WTC11 (cell line): ENCODE measurements at regions not wholly inside any gene's neighbourhood (a gene's known extent, or its start where the extent isn't known, plus 50 kb on each side); places are given as distances from the start of the nearest gene placed in this dataset.

Experiments used
- ATAC-seq: fragments of 200-7000 bp; cut with Tn5 transposase; 2 replicates; pipeline ENCODE4 v1.10.0; 2021; ENCODE audit warnings: mild to moderate bottlenecking, moderate library complexity
- CTCF ChIA-PET: fragments of 300-600 bp; sonication (Branson Sonifier 250); formaldehyde crosslinking; loops from one replicate; lab custom pipeline; 2021; ENCODE audit warnings: antibody characterized with exemption; lab: Charles Lee
- POLR2A ChIA-PET: fragments of 350-600 bp; sonication (Branson Sonifier 250); formaldehyde crosslinking; loops from one replicate; lab custom pipeline; 2021; ENCODE audit warnings: antibody characterized with exemption; lab: Charles Lee
- DNase-seq: peaks from one replicate; pipeline ENCODE4 v3.0.0; 2021; ENCODE audit warnings: low spot score
- H3K27ac Mint-ChIP-seq: 2 replicates; pipeline ENCODE4 v1.8.0; 2021; ENCODE audit warnings: mixed read lengths
- H3K27me3 Mint-ChIP-seq: 2 replicates; pipeline ENCODE4 v1.8.0; 2021; ENCODE audit warnings: low read depth, mild to moderate bottlenecking, moderate library complexity, mixed read lengths
- H3K36me3 Mint-ChIP-seq: 2 replicates; pipeline ENCODE4 v1.8.0; 2021; ENCODE audit warnings: mixed read lengths
- H3K4me1 Mint-ChIP-seq: 2 replicates; pipeline ENCODE4 v1.8.0; 2022; ENCODE audit warnings: mixed read lengths
- H3K4me3 Mint-ChIP-seq: 2 replicates; pipeline ENCODE4 v1.8.0; 2021; ENCODE audit warnings: mild to moderate bottlenecking, moderate library complexity, mixed read lengths
- H3K9me3 Mint-ChIP-seq: 2 replicates; pipeline ENCODE4 v1.8.0; 2021; ENCODE audit warnings: mixed read lengths
- ATF6 ChIP-seq: sonication (generic); formaldehyde crosslinking; IDR thresholded peaks from 2 replicates; pipeline ENCODE4 v1.8.1; 2023; ENCODE audit warnings: mild to moderate bottlenecking, missing genetic modification reagents
- CREB1 ChIP-seq: sonication (generic); formaldehyde crosslinking; IDR thresholded peaks from 2 replicates; pipeline ENCODE4 v1.8.0; 2023; ENCODE audit warnings: mild to moderate bottlenecking, missing genetic modification reagents
- E2F5 ChIP-seq: sonication (generic); formaldehyde crosslinking; IDR thresholded peaks from 2 replicates; pipeline ENCODE4 v1.8.1; 2022; ENCODE audit warnings: mild to moderate bottlenecking, moderate library complexity, missing genetic modification reagents
- EMX1 ChIP-seq: fragments of 250-450 bp; sonication (Bioruptor Pico); IDR thresholded peaks from 2 replicates; pipeline ENCODE4 v1.8.0; 2021; ENCODE audit warnings: mild to moderate bottlenecking
- FOXK1 ChIP-seq: sonication (generic); formaldehyde crosslinking; IDR thresholded peaks from 2 replicates; pipeline ENCODE4 v1.8.0; 2022; ENCODE audit warnings: mild to moderate bottlenecking, moderate library complexity, missing genetic modification reagents
- JAZF1 ChIP-seq: fragments of 250-450 bp; sonication (Bioruptor Pico); IDR thresholded peaks from 2 replicates; pipeline ENCODE4 v1.9.0; 2021; ENCODE audit warnings: moderate library complexity, mild to moderate bottlenecking, inconsistent platforms
- KAT7 ChIP-seq: sonication (generic); formaldehyde crosslinking; IDR thresholded peaks from 2 replicates; pipeline ENCODE4 v1.8.1; 2023; ENCODE audit warnings: missing genetic modification reagents, mild to moderate bottlenecking, borderline replicate concordance
- SMAD3 ChIP-seq: sonication (generic); formaldehyde crosslinking; IDR thresholded peaks from 2 replicates; pipeline ENCODE4 v1.8.0; 2022; ENCODE audit warnings: missing genetic modification reagents, mild to moderate bottlenecking, borderline replicate concordance
- STAT6 ChIP-seq: sonication (generic); formaldehyde crosslinking; conservative IDR thresholded peaks from 2 replicates; pipeline ENCODE4 v1.8.1; 2023; ENCODE audit warnings: mild to moderate bottlenecking, low read depth, missing genetic modification reagents, moderate library complexity
- ZNF232 ChIP-seq: sonication (generic); formaldehyde crosslinking; IDR thresholded peaks from 2 replicates; pipeline ENCODE4 v1.8.0; 2022; ENCODE audit warnings: mild to moderate bottlenecking, missing genetic modification reagents
- ZNF532 ChIP-seq: fragments of 250-450 bp; sonication (Bioruptor Pico); IDR thresholded peaks from 2 replicates; pipeline ENCODE4 v1.9.0; 2021; ENCODE audit warnings: mild to moderate bottlenecking, borderline replicate concordance

- POLR2A ChIA-PET = no interaction called here
- H3K36me3 Mint-ChIP-seq = no peaks in the 10 kb centered on the region
- no peak for DNase-seq
These were observed 92.0 kb downstream of the RWDD3 start for GRCh38 chr1:95326023-95326422.

GRCh38 chr1:95332754-95333153 is 98.7 kb downstream of the RWDD3 start:
- ChIA-PET POLR2A (no interaction called here), CTCF (no interaction called here)
- Mint-ChIP-seq H3K27ac (no peak overlapping the region), H3K9me3 (no peaks in the 10 kb centered on the region), H3K27me3 (no peaks in the 10 kb centered on the region; the same call in 1 of the 2 replicates), H3K36me3 (no peaks in the 10 kb centered on the region), H3K4me3 (no peak overlapping the region), H3K4me1 (no peaks in the 10 kb centered on the region)
- ATAC-seq (no peak), DNase-seq (no peak)
- TF ChIP-seq CREB1 (CRISPR knock-in tag) = no peak
- TF ChIP-seq ZNF232 (CRISPR knock-in tag) = no peak

More at GRCh38 chr1:95326023-95326422, 92.0 kb downstream of the RWDD3 start:
- Mint-ChIP-seq H3K9me3 (no peaks in the 10 kb centered on the region), H3K4me1 (0 out of 2 replicates have a peak, but pooled peaks cover 3% of the 10 kb centered on the region), H3K27me3 (no peaks in the 10 kb centered on the region), H3K27ac (no peak overlapping the region), H3K4me3 (no peak overlapping the region)
- CTCF ChIA-PET = no interaction called here
- no peak for ATAC-seq
- TF ChIP-seq JAZF1 (CRISPR knock-in tag) (no peak), ZNF532 (CRISPR knock-in tag) (no peak), E2F5 (CRISPR knock-in tag) (no peak), ATF6 (CRISPR knock-in tag) (no peak), KAT7 (CRISPR knock-in tag) (no peak), EMX1 (CRISPR knock-in tag) (no peak), SMAD3 (CRISPR knock-in tag) (no peak)

- ChIA-PET POLR2A (no interaction called here), CTCF (no interaction called here)
- Mint-ChIP-seq H3K9me3 (peaks cover 4% of the 10 kb centered on the region; the same call in 1 of the 2 replicates), H3K4me3 (no peak overlapping the region), H3K36me3 (no peaks in the 10 kb centered on the region), H3K27me3 (no peaks in the 10 kb centered on the region; the same call in 1 of the 2 replicates), H3K4me1 (no peaks in the 10 kb centered on the region), H3K27ac (no peak overlapping the region)
- TF ChIP-seq FOXK1 (CRISPR knock-in tag) (no peak), STAT6 (CRISPR knock-in tag) (no peak)
- DNase-seq (no peak), ATAC-seq (no peak)
These were observed 105.4 kb downstream of the RWDD3 start for GRCh38 chr1:95339377-95339776.
